ENCODE measurements at regions not wholly inside any gene's neighbourhood (a gene's known extent, or its start where the extent isn't known, plus 50 kb on each side); places are given as distances from the start of the nearest gene placed in this dataset.
A peak's percentile ranks its signal among the peaks of the same experiment; 100 is the strongest.

DNA sequence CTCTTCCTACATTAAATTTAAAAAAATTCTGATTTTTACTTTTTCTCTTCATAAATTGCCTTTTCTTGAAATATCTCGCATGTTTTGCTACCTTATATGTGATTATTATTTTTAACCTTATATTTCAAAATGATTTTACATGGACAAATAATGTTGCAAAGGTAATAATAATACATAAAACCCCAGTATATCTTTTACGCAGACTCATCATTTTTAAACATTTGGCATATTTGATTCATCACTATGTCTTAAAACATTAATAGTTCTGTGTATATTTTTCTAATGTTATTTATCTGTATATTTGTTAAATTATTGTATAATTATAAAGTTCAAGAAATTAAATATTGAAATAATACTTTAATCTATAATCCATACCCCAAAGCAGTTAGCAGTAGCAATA, 350.8 kb downstream of the RPL10L start:
- no peak overlapping the region for H3K27ac ChIP-seq
- no peak for TF ChIP-seq ZFX (IDR thresholded peaks at IDR 0.05; ENCODE audit: borderline replicate concordance)
- TF ChIP-seq, protein P1, sequence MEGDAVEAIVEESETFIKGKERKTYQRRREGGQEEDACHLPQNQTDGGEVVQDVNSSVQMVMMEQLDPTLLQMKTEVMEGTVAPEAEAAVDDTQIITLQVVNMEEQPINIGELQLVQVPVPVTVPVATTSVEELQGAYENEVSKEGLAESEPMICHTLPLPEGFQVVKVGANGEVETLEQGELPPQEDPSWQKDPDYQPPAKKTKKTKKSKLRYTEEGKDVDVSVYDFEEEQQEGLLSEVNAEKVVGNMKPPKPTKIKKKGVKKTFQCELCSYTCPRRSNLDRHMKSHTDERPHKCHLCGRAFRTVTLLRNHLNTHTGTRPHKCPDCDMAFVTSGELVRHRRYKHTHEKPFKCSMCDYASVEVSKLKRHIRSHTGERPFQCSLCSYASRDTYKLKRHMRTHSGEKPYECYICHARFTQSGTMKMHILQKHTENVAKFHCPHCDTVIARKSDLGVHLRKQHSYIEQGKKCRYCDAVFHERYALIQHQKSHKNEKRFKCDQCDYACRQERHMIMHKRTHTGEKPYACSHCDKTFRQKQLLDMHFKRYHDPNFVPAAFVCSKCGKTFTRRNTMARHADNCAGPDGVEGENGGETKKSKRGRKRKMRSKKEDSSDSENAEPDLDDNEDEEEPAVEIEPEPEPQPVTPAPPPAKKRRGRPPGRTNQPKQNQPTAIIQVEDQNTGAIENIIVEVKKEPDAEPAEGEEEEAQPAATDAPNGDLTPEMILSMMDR (IDR thresholded peaks at IDR 0.05), result no peak

DNA sequence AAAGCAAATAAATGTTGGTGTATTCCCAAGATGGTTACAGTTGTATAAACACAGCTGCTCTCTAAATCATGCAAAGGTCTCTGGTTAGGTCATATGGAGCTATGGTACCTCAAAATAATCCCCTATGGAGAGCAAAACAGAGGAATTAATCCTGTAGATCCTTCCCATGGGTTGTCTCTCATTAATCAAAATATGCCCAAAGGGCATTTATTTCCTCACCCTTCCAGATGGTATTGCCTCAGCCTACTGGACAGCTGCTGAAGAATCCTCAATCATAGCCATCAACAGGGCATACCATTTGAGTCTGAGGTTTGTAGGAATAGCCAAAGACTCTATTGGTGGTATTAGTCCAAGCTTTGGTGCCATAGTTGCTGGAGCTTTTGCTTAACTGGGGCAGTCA, 360.9 kb downstream of the RPL10L start:
- no peak for TF ChIP-seq ZFX (IDR thresholded peaks at IDR 0.05; ENCODE audit: borderline replicate concordance)
- TF ChIP-seq, protein P1 (IDR thresholded peaks at IDR 0.05), result no peak
- H3K27ac ChIP-seq, result no peak overlapping the region

DNA sequence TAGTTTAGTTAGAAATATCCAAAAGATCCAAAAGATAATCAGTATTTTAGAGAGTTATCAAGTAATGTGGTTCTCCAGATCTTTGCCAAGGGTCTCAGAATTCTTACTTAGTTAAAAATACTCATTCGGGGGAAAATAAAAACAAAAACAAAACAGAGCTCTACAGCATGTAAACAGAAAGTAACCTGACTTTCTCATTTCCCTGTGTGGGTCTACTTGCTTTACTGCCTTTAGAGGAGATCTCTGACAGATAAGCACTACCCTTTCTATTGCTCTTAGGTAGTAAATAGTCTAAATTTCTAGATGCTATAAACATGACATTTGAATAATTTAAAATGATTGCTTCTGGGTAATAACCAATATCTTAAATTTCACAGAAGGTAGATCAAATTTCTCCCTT, 371.8 kb downstream of the RPL10L start:
- H3K27ac ChIP-seq, result no peak overlapping the region
- TF ChIP-seq, protein P1 (IDR thresholded peaks at IDR 0.05), result no peak
- no peak for TF ChIP-seq ZFX (IDR thresholded peaks at IDR 0.05; ENCODE audit: borderline replicate concordance)

DNA sequence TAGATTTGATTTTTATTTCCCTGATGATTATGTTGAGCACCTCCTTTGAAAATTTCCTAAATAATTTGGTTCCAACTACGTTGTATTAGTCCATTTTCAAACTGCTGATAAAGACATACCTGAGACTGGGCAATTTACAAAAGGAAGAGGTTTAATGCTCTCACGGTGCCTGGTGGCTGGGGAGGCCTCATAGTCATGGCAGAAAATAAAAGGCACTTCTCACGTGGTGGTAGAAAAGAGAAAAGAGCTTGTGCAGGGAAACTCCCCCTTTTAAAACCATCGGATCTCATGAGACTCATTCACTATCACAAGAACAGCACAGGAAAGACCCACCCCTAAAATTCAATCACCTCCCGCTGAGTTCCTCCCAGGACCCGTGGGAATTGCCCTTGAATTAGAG, 372.3 kb downstream of the RPL10L start:
- TF ChIP-seq, protein P1 (IDR thresholded peaks at IDR 0.05), result no peak
- no peak for TF ChIP-seq ZFX (IDR thresholded peaks at IDR 0.05; ENCODE audit: borderline replicate concordance)
- H3K27ac ChIP-seq, result no peak overlapping the region

DNA sequence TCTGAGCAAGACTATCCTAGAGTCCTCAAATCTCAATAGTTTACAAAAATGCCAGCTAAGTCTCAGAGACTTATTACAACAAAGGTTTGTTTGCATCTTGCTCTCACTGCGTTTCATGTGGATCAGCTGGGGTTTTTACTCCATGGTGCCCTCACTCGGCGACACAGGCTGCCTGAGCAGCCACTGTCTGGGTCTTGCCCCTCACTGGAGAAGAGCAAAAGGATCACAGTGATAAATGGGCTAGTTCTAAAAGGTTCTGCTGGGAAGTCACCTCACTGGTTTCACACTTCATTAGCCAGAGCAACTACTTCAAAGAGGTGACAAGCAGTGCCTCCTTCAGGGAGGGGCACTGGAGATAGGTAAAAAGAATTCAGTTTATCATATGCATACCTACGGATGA, 392.0 kb downstream of the RPL10L start:
- no peak for TF ChIP-seq ZFX (IDR thresholded peaks at IDR 0.05; ENCODE audit: borderline replicate concordance)
- TF ChIP-seq, protein P1 (IDR thresholded peaks at IDR 0.05), result no peak
- no peak overlapping the region for H3K27ac ChIP-seq

DNA sequence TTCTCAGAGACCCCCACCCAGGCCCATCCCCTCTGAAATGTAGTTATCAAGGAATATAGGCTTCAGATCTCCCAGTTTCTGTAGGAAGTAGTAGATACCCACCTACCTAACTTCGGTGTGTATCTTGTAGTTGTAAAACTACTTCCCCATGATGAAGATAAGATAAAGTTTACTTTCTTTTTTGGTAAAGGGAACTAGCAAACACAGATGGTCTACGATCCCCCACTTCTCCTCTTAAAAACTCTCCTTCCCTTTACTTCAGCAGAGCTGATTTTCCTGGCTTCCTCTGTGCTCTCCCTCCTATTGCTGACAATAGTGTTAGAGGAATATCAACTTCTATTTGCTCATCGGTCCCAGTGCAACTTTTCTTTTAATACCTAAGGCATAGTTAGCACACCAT, 395.2 kb downstream of the RPL10L start:
- TF ChIP-seq, protein P1 (IDR thresholded peaks at IDR 0.05), result no peak
- no peak for TF ChIP-seq ZFX (IDR thresholded peaks at IDR 0.05; ENCODE audit: borderline replicate concordance)
- no peak overlapping the region for H3K27ac ChIP-seq

DNA sequence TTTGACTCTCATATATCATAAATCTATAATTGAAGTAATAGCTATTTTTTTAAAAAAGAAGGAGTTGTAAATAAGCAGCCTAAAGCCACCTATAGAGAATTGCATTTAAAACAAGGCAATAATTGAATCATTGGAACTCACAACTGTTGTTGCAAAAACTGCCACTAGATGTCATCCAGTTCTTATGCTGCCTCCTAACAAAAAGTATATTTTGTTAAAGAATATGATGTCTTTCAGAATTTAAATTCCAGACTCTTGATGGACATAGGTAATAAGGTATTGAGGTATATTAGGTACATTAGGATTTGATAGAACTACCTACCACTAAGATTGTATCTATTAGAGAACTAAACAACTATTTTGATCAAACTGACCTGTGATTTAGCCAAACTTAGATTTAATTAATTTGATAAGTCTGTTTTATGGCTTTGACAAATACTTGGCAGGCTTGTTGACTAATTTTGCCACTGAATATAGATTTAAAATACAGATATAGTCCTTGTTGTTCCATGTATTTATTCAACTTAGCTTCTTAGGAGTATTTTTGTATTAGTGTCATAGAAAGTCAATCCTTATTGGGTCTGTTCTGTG, 401.4 kb downstream of the RPL10L start:
- TF ChIP-seq, protein P1 (IDR thresholded peaks at IDR 0.05), result peak; percentile 87
- TF ChIP-seq ZFX (IDR thresholded peaks at IDR 0.05; ENCODE audit: borderline replicate concordance), result no peak
- H3K27ac ChIP-seq, result no peak overlapping the region
